ENCODE measurements at regions not wholly inside any gene's neighbourhood (a gene's known extent, or its start where the extent isn't known, plus 50 kb on each side); places are given as distances from the start of the nearest gene placed in this dataset.
"Not testable (repeated sequence)": the region's sequence is repeated elsewhere in the genome, so short reads cannot be mapped to it uniquely, and the experiment has no call there.

DNA sequence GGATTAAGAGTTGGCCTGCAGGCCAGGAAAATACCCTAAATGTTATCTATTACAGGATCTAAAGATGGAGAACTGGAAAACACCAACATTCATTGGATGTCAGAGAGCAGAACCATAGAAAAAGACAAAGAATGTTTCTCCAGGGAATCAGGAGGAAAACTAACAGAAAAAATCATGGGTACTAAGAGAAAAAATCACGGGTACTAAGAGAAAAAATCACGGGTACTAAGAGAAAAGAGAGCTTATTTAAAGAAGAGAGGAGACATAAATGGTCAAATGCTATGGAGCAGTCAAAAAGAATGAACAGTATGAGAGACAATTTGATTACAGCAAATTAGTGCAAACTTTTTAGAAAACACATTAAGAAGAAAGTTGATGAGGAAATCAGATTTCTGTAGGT, 73.8 kb upstream of the SERBP1 start:
- Histone ChIP-seq H4K20me1 (ENCODE audit: insufficient read depth, low read length) (no peaks in the 10 kb centered on the region), H3K9me2 (replicated peaks; ENCODE audit: insufficient read depth, low read length) (no peaks in the 10 kb centered on the region), H2AFZ (ENCODE audit: low read length) (no peak overlapping the region), H3K27me3 (replicated peaks; ENCODE audit: insufficient read depth, low read length) (no peaks in the 10 kb centered on the region), H3K4me3 (ENCODE audit: low read length) (no peak overlapping the region), H3K79me2 (ENCODE audit: low read length) (no peaks in the 10 kb centered on the region), H3K9ac (ENCODE audit: low read length) (no peak overlapping the region), H3K4me2 (ENCODE audit: low read depth, low read length) (no peak overlapping the region), H3F3A (ENCODE audit: insufficient read depth, low read length) (no peaks in the 10 kb centered on the region), H3K4me1 (ENCODE audit: low read length) (0 out of 2 replicates have a peak, but pooled peaks cover 3% of the 10 kb centered on the region), H3K27ac (ENCODE audit: low read length) (no peak overlapping the region), H3K36me3 (replicated peaks; ENCODE audit: insufficient read depth, low read length) (no peaks in the 10 kb centered on the region), H3K9me3 (replicated peaks; ENCODE audit: insufficient read depth, low read length) (no peaks in the 10 kb centered on the region)
- no peak for TF ChIP-seq CTCF (IDR thresholded peaks at IDR 0.05; ENCODE audit: low read length)
- no peak for TF ChIP-seq EZH2phosphoT487 (IDR thresholded peaks at IDR 0.05; ENCODE audit: low read length)
- no peak for TF ChIP-seq EZH2 (optimal IDR thresholded peaks at IDR 0.05; ENCODE audit: low read depth, low read length)
- DNase-seq = no peak

DNA sequence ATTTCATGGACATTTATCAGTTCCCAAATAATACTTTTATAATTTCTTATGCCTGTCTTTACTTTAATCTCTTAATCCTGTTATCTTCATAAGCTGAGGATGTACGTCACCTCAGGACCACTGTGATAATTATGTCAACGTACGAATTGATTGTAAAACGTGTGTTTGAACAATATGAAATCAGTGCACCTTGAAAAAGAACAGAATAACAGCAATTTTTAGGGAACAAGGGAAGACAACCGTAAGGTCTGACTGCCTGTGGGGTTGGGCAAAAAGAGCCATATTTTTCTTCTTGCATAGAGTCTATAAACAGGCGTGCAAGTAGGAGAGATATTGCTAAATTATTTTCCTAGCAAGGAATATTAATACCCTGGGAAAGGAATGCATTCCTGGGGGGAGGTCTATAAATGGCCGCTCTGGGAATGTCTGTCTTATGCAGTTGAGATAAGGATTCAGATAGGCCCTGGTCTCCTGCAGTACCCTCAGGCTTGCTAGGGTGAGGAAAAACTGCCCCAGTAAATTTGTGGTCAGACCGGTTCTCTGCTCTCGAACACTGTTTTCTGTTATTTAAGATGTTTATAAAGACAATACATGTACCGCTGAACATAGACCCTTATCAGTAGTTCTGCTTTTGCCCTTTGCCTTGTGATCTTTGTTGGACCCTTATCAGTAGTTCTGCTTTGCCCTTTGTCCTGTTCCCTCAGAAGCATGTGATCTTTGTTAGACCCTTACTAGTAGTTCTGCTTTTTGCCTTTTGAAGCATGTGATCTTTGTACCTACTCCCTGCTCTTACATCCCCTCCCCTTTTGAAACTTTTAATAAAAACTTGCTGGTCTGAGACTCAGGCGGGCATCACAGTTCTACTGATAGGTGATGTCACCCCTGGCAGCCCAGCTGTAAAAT, 83.4 kb upstream of the SERBP1 start:
- not testable (repeated sequence) for H3K27ac ChIP-seq (ENCODE audit: low read length); H3K4me3 ChIP-seq (ENCODE audit: low read length); H3K4me2 ChIP-seq (ENCODE audit: low read depth, low read length); H3K9me3 ChIP-seq (replicated peaks; ENCODE audit: insufficient read depth, low read length); H3K9me2 ChIP-seq (replicated peaks; ENCODE audit: insufficient read depth, low read length); H3F3A ChIP-seq (ENCODE audit: insufficient read depth, low read length); H3K27me3 ChIP-seq (replicated peaks; ENCODE audit: insufficient read depth, low read length); DNase-seq; H3K79me2 ChIP-seq (ENCODE audit: low read length); H4K20me1 ChIP-seq (ENCODE audit: insufficient read depth, low read length); H2AFZ ChIP-seq (ENCODE audit: low read length); H3K36me3 ChIP-seq (replicated peaks; ENCODE audit: insufficient read depth, low read length); H3K4me1 ChIP-seq (ENCODE audit: low read length); H3K9ac ChIP-seq (ENCODE audit: low read length)

GRCh38 chr1:67514300-67514699, 84.1 kb upstream of the SERBP1 start:
- no peaks in the 10 kb centered on the region for H3K79me2 ChIP-seq (ENCODE audit: low read length)
- no peak for TF ChIP-seq CTCF (IDR thresholded peaks at IDR 0.05; ENCODE audit: low read length)
- TF ChIP-seq EZH2 (optimal IDR thresholded peaks at IDR 0.05; ENCODE audit: low read depth, low read length) = no peak
- TF ChIP-seq EZH2phosphoT487 (IDR thresholded peaks at IDR 0.05; ENCODE audit: low read length) = no peak
- no peaks in the 10 kb centered on the region for H3K9me2 ChIP-seq (replicated peaks; ENCODE audit: insufficient read depth, low read length)
- H3K27me3 ChIP-seq (replicated peaks; ENCODE audit: insufficient read depth, low read length) = no peaks in the 10 kb centered on the region
- no peaks in the 10 kb centered on the region for H3F3A ChIP-seq (ENCODE audit: insufficient read depth, low read length)
- H4K20me1 ChIP-seq (ENCODE audit: insufficient read depth, low read length) = no peaks in the 10 kb centered on the region
- H2AFZ ChIP-seq (ENCODE audit: low read length) = no peak overlapping the region
- no peak for DNase-seq
- no peaks in the 10 kb centered on the region for H3K9me3 ChIP-seq (replicated peaks; ENCODE audit: insufficient read depth, low read length)
- H3K4me3 ChIP-seq (ENCODE audit: low read length) = no peak overlapping the region
- no peaks in the 10 kb centered on the region for H3K36me3 ChIP-seq (replicated peaks; ENCODE audit: insufficient read depth, low read length)
- H3K27ac ChIP-seq (ENCODE audit: low read length) = no peak overlapping the region
- no peak overlapping the region for H3K9ac ChIP-seq (ENCODE audit: low read length)
- H3K4me2 ChIP-seq (ENCODE audit: low read depth, low read length) = no peak overlapping the region
- H3K4me1 ChIP-seq (ENCODE audit: low read length) = no peaks in the 10 kb centered on the region

DNA sequence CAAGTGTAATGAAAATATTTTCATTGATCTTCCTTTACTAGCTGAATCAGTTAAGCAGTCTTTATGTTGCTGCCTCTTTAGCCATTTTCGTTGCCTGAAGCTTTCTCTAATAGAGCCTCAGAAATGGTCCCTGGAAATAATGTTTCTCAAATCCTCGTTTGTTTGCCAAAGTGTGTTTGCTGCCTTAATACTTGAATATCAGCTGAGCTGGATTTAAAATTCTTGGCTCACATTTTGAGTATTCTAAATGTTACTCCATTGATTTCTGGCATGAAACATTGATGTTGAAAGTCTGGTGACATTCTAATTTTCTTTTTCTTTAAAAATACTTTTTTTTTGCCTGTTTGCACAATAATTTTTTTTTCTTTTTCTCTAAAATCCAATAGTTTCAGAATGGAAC, 84.6 kb upstream of the SERBP1 start:
- Histone ChIP-seq H3K9me2 (replicated peaks; ENCODE audit: insufficient read depth, low read length) (no peaks in the 10 kb centered on the region), H3K27ac (ENCODE audit: low read length) (no peak overlapping the region), H3K79me2 (ENCODE audit: low read length) (no peaks in the 10 kb centered on the region), H3K9me3 (replicated peaks; ENCODE audit: insufficient read depth, low read length) (no peaks in the 10 kb centered on the region), H3K4me1 (ENCODE audit: low read length) (no peaks in the 10 kb centered on the region), H3K4me3 (ENCODE audit: low read length) (no peak overlapping the region), H3K27me3 (replicated peaks; ENCODE audit: insufficient read depth, low read length) (no peaks in the 10 kb centered on the region), H2AFZ (ENCODE audit: low read length) (no peak overlapping the region), H3K9ac (ENCODE audit: low read length) (no peak overlapping the region), H3K4me2 (ENCODE audit: low read depth, low read length) (no peak overlapping the region), H4K20me1 (ENCODE audit: insufficient read depth, low read length) (no peaks in the 10 kb centered on the region), H3F3A (ENCODE audit: insufficient read depth, low read length) (no peaks in the 10 kb centered on the region), H3K36me3 (replicated peaks; ENCODE audit: insufficient read depth, low read length) (no peaks in the 10 kb centered on the region)
- DNase-seq = no peak
- TF ChIP-seq EZH2 (optimal IDR thresholded peaks at IDR 0.05; ENCODE audit: low read depth, low read length) (no peak), EZH2phosphoT487 (IDR thresholded peaks at IDR 0.05; ENCODE audit: low read length) (no peak), CTCF (IDR thresholded peaks at IDR 0.05; ENCODE audit: low read length) (no peak)

All from MM.1S (cell line).